ENCODE measurements at regions not wholly inside any gene's neighbourhood (a gene's known extent, or its start where the extent isn't known, plus 50 kb on each side); places are given as distances from the start of the nearest gene placed in this dataset.

DNA sequence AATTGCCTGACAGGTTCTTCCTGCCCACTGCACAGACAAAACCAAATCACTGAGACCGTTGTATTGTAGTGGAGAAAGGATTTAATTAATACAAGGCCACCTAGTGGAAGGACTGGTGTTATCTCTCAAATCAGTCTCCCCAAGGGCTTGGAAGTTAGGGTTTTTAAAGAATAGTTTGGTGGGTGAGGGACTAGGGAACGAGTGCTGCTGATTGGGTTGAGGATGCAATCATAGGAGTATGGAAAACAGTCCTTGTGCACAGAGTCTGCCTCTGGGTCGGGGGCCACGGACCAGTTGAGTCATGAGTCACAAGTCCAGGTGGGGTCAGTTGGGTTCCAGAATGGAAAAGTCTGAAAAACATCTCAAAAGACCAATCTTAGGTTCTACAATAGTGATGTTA, 89.1 kb downstream of the B3GNT2 start:
- Histone ChIP-seq H3K9me3 (replicated peaks) (no peaks in the 10 kb centered on the region), H3K27me3 (no peaks in the 10 kb centered on the region), H3K4me1 (peaks cover 9% of the 10 kb centered on the region; the same call in 1 of the 2 replicates), H3K27ac (no peak overlapping the region), H3K4me3 (no peak overlapping the region), H3K36me3 (no peaks in the 10 kb centered on the region)
- no peak for DNase-seq

DNA sequence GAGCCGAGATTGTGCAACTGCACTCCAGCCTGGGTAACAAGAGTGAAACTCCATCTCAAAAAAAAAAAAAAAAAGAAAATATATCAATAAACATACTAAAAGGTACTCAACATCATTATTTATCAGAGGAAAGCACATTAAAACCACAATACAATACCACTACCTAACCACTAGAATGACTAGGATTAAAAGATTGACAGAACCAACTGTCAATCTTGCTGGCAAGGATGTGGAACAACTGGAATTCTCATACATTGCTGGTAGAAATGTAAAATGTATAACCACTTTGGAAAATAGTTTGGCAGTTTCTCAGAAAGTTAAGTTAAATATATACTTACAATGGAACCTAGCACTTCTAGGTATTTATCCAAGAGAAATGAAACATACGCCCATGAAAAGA, 88.6 kb downstream of the B3GNT2 start:
- Histone ChIP-seq H3K4me3 (no peak overlapping the region), H3K4me1 (peaks cover 9% of the 10 kb centered on the region; the same call in 1 of the 2 replicates), H3K27ac (no peak overlapping the region), H3K27me3 (no peaks in the 10 kb centered on the region), H3K36me3 (no peaks in the 10 kb centered on the region), H3K9me3 (replicated peaks) (no peaks in the 10 kb centered on the region)
- DNase-seq: no peak

DNA sequence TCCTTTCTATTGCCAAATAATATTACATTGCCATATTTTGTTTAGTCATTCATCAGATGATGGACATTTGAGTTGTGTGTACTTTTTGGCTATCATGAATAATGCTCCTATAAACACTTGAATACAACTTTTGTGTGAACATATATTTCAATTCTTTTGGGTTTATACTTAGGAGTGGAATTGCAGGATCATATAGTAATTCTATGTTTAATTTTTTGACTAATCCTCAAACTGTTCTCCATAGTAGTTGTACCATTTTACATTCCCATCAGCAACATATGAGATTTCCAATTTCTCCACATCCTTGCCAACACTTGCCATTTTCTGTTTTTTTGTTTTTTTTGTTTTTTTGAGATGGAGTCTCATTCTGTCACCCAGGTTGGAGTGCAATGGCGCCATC, 87.2 kb downstream of the B3GNT2 start:
- DNase-seq: no peak
- no peaks in the 10 kb centered on the region for H3K36me3 ChIP-seq
- 0 out of 2 replicates have a peak, but pooled peaks cover 3% of the 10 kb centered on the region for H3K9me3 ChIP-seq (replicated peaks)
- H3K27ac ChIP-seq: no peak overlapping the region
- H3K27me3 ChIP-seq: no peaks in the 10 kb centered on the region
- H3K4me1 ChIP-seq: peaks cover 6% of the 10 kb centered on the region; the same call in 1 of the 2 replicates
- no peak overlapping the region for H3K4me3 ChIP-seq

DNA sequence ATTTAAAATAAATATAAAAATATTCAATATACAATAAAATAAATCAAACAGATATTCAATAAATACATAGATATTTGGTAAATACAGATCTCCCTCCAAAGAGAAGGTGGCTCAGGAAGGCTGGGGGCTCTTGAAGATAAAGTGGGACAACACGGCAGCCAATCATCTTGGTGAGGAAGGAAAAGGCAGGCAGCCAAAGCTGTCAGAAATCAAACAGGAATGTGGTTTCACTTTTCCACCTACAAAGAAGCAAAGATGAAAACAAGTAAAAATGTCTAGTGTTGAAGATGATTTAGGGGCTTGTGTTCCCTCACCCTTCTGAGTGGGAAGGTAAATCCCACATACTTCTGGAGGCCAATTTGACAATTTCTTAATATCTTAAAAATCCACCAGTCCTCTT, 85.7 kb downstream of the B3GNT2 start:
- H3K4me3 ChIP-seq: no peak overlapping the region
- H3K4me1 ChIP-seq: no peaks in the 10 kb centered on the region
- H3K27ac ChIP-seq: no peak overlapping the region
- H3K9me3 ChIP-seq (replicated peaks): peaks cover 3% of the 10 kb centered on the region; the same call in 1 of the 2 replicates
- no peak for DNase-seq
- no peaks in the 10 kb centered on the region for H3K36me3 ChIP-seq
- H3K27me3 ChIP-seq: no peaks in the 10 kb centered on the region

DNA sequence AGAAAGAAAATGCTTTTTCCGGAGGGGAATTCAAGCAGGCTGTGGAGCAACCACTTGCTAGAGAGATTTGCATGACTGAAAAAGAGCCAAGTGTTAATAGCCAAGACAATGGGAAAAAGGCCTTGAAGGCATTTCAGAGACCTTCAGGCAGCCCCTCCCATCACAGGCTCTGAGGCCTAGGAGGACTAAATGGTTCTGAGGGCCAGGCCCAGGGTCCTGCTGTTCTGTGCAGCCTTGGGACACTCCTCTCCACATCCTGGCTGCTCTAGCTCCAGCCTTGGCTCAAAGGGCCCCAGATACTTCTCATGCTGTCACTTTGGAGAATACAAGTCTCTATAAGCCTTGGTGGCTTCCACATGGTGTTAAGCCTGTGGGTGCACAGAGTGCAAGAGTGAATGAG, 81.8 kb downstream of the B3GNT2 start:
- Histone ChIP-seq H3K4me3 (no peak overlapping the region), H3K36me3 (no peaks in the 10 kb centered on the region), H3K4me1 (no peaks in the 10 kb centered on the region), H3K27ac (no peak overlapping the region), H3K27me3 (no peaks in the 10 kb centered on the region), H3K9me3 (replicated peaks) (peaks cover 3% of the 10 kb centered on the region; the same call in 1 of the 2 replicates)
- DNase-seq: no peak
